NCI-H748 (cell line): ENCODE measurements at regions not wholly inside any gene's neighbourhood (a gene's known extent, or its start where the extent isn't known, plus 50 kb on each side); places are given as distances from the start of the nearest gene placed in this dataset.
A peak's percentile ranks its signal among the peaks of the same experiment; 100 is the strongest.

ENCODE experiments used
- DNase-seq: peaks from one replicate; lab custom pipeline; 2025; ENCODE audit not compliant: unreplicated experiment; lab: John Stamatoyannopoulos, UW

GRCh38 chr6:168213121-168213524, 106.5 kb downstream of the DACT2 start:
- DNase-seq = no peak

DNA sequence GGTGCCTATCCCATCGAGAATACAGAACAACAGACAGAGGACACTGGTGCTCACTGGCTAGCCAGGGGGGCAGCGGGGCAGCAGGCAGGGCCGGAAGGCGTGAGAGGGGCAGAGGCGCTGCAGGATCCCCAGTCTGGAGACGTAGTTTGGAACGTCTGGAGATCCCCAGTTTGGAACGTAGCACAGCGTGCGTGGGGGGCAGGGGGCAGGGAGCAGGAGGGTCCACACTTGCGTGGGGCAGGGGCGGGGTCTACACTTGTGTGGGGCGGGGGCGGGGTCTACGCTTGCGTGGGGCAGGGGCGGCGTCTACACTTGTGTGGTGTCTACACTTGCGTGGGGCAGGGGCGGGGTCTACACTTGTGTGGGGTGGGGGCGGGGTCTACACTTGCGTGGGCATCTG, 107.2 kb downstream of the DACT2 start:
- no peak for DNase-seq

DNA sequence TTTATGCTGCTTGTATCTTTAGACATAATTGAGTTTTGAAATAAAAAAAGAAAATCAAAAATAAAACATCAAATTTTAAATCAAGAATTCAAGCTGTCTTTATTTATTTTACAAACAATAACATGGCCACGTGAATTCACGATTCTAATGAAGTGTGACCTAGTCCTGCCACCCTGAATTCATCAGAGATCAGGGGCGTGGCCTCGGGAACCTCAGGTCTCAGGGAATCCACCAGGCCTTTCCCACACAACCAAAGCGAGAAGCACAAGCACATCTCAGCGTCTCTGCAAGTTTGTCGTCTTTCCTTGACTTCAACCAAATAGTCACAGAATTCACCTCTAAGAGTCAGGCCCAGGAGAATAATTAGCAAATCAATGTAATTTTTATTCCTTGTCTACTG, 107.9 kb downstream of the DACT2 start:
- no peak for DNase-seq

GRCh38 chr6:168210239-168211105, 109.1 kb downstream of the DACT2 start:
- no peak for DNase-seq

DNA sequence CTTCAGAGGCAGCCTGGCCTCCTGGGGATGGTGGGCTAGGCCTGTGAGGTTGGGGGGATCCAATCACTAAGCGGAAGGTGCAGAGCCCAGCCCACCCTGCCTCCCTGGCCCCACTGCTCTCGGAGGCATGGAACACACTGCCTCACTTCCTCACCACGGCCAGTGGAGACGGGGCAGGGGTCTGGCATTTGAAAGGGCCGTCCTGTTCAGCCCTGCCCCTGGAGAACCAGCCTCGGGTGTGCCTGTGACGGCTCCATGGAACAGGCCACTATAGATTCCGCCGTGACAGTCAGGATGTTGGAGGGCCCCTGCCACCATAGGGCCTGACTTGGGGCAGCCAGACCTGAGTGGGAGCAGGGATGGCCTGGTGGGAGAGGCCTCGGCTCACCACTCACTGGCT, 110.2 kb downstream of the DACT2 start:
- no peak for DNase-seq

GRCh38 chr6:168208854-168209253, 110.7 kb downstream of the DACT2 start:
- no peak for DNase-seq

- DNase-seq = no peak
Measured at GRCh38 chr6:168208402-168208801, 111.2 kb downstream of the DACT2 start.

DNA sequence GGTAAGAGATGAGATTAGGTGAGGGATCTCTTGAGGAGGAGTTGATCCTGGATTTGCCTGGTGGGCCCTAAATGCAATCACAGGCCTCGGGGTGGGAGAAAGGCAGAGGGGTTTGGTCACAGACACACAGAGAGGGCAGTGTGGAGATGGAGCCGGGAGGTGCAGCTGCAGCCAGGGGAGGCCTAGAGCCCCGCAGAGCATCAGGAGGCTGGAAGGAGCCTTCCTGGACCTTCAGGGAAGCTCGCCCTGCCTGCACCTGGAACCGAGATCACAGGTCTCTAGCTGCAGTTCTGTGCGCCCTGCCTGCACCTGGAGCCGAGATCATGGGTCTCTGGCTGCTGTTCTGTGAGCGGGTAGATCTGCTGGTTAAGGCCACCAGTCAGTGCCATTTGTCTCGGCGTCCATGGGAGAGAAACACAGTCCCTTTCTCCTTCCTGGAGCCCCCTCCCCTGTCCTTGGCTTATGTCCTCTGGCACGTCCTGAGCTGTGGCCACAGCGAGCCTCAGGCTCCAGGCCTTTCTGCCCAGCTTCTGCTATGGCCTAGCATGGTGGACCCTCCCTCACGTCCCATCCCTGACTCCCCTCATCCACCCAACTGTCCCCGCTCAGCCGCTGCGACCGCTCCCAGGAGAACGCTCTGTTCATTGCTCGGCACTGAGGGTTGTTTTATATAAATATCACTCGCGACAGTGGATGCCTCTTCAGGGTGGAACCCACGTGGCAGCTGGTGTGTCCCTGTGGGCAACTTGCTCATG, 112.0 kb downstream of the DACT2 start:
- DNase-seq = no peak

- no peak for DNase-seq
Measured at GRCh38 chr6:168206661-168207274, 112.8 kb downstream of the DACT2 start.

GRCh38 chr6:168206186-168206585, 113.4 kb downstream of the DACT2 start:
- DNase-seq = no peak

DNA sequence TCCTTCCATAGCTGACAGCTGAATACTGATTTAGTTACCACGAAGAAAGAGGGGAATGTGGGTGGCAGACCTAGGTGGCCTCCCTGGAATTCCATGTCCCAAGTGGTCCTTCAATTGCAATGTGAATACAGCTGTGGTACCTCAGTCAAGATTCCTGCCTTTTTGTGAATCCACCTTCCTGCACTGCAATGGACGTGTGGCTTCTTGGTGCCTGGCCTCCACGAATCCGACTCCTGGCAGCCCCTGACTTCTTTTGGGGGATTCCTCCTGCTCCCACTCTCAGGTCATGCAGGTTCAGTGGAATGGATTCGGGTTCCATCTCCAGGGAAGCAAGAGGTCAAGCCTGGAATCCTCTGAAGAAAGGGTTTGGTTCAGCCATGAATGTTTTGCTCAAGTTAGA, 117.8 kb downstream of the DACT2 start:
- DNase-seq = no peak

- peak; percentile 38 for DNase-seq
Measured at GRCh38 chr6:168201383-168201782, 118.2 kb downstream of the DACT2 start.

- DNase-seq = no peak
Measured at GRCh38 chr6:168200571-168201134, 118.9 kb downstream of the DACT2 start.

DNA sequence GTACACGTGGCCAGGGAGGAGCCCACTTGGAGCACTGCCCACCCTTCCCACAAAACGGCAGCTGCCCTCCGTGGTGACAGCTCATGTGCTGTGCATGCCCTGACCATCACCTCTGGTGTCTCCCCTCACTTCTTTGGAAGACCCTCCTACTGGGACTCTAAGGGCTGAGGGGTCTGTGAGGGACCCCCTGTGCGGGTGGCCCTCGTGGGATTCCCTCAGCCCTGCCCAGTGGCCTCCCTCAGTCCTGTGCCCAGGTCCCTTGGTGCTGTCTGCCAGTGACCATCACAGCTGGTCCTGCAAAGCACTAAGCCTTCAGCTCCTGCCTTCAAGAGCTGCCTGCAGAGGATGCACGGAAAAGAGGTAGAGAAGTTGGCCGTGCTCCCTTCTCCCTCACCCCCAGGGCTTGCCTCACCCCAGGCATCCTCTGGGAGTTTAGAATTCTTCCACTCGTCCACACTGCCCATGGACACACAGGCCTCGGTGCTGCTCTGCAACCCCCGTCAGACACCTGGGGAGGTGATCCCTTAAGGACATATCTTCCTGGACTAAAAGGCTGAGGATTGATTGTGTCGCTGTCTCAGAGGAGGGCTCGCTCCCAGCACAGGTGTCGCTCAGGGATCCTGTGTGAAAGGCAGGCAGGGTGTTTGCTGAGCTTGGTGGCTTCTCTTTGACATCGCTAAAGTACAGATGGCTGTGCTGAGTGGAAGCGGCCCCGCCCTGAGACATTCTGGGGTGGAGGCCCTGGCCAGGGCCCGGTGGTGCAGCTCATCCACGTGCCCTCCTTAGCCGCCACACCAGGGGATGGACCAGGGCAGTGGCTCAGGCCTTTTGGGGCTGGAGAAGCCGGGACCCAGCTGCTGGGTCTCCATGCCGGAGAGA, 119.5 kb upstream of the FRMD1 start:
- DNase-seq = peak; percentile 23

DNA sequence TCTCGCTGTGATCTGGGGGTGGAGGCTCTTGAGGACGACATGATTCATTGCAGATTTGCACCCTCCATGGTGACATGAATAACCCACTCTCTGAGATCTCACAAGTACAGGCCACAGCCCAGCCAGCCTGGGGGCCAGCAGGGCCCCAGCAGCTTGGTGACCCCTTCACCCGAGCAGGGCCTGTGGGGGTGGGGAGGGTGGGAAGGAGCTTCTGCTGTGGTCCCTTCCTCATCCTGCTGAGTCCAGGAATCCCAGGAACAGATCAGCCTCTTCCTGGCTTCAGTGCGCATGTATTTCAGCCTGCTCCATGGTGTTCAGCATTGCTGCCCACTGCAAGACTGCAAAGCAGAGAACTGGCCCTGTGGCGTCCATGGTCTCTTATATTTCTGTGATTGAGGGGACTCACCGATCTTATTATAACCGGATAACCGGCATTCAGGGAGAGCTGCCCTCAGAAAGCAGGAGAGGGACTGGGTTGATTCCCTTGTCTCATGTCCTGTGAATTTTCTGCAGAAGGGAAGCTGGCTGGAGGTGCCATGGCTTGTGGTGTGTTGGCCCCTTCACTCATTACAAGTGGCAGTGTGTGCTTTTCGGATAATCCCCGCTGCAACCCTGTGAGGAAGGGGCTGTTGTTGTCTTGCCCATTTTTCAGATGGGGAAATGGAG, 118.8 kb upstream of the FRMD1 start:
- no peak for DNase-seq

- DNase-seq = no peak
Measured at GRCh38 chr6:168196881-168197635, 118.0 kb upstream of the FRMD1 start.

GRCh38 chr6:168196385-168196860, 117.4 kb upstream of the FRMD1 start:
- DNase-seq = peak; percentile 95

DNA sequence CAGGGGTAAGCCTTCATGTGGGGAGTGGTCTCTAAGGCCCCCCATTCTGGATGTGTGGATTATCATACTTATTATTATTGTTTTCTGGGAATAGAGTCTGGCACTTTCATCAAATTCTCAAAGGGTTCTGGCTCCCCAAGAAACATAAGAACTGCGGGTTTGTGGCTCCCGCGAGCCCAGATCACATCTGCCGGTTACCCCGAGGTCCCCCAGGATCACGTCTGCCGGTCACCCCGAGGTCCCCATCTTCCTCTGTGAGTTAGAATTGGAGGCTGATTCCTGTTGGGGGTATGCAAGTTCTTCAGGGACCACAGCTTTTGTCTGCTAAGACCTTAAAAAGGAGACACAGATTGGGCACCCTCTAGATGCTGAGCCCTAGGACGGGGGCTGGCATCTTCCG, 116.7 kb upstream of the FRMD1 start:
- no peak for DNase-seq
